GM21576 (cell line): ENCODE measurements at regions not wholly inside any gene's neighbourhood (a gene's known extent, or its start where the extent isn't known, plus 50 kb on each side); places are given as distances from the start of the nearest gene placed in this dataset.
A peak's percentile ranks its signal among the peaks of the same experiment; 100 is the strongest.
"Not testable (repeated sequence)": the region's sequence is repeated elsewhere in the genome, so short reads cannot be mapped to it uniquely, and the experiment has no call there.

Source experiments
- ATAC-seq: cut with Tn5 transposase; IDR thresholded peaks from one replicate; pipeline ENCODE4 v1.9.1; 2021; ENCODE audit warnings: mild to moderate bottlenecking, moderate library complexity; ENCODE audit not compliant: unreplicated experiment

GRCh38 chr9:42430674-42431615 lies 247.5 kb downstream of the SPATA31A6 start:
- ATAC-seq = not testable (repeated sequence)

GRCh38 chr9:42431616-42432010 lies 248.2 kb downstream of the SPATA31A6 start:
- ATAC-seq = not testable (repeated sequence)

GRCh38 chr9:42434844-42435714 lies 251.6 kb downstream of the SPATA31A6 start:
- ATAC-seq = not testable (repeated sequence)

GRCh38 chr9:42435715-42436342 lies 252.4 kb downstream of the SPATA31A6 start:
- ATAC-seq = not testable (repeated sequence)

GRCh38 chr9:42437057-42437759 lies 253.7 kb downstream of the SPATA31A6 start:
- ATAC-seq = peak; percentile 57

GRCh38 chr9:42442680-42443079 lies 259.2 kb downstream of the SPATA31A6 start:
- not testable (repeated sequence) for ATAC-seq

- ATAC-seq = peak; percentile 93
Measured at GRCh38 chr9:42443414-42443813, 260.0 kb downstream of the SPATA31A6 start.

GRCh38 chr9:42461436-42461835 lies 278.0 kb downstream of the SPATA31A6 start:
- ATAC-seq = not testable (repeated sequence)

GRCh38 chr9:42461863-42462262 lies 278.4 kb downstream of the SPATA31A6 start:
- not testable (repeated sequence) for ATAC-seq

GRCh38 chr9:42463981-42464380 lies 280.5 kb downstream of the SPATA31A6 start:
- ATAC-seq = not testable (repeated sequence)

GRCh38 chr9:42470577-42470976 lies 287.1 kb downstream of the SPATA31A6 start:
- ATAC-seq = not testable (repeated sequence)

GRCh38 chr9:42490989-42491388 lies 307.5 kb downstream of the SPATA31A6 start:
- not testable (repeated sequence) for ATAC-seq

GRCh38 chr9:42502620-42503264 lies 319.3 kb downstream of the SPATA31A6 start:
- ATAC-seq = not testable (repeated sequence)

GRCh38 chr9:42508111-42508510 lies 324.7 kb downstream of the SPATA31A6 start:
- not testable (repeated sequence) for ATAC-seq

GRCh38 chr9:42513535-42513934 lies 330.1 kb downstream of the SPATA31A6 start:
- not testable (repeated sequence) for ATAC-seq

GRCh38 chr9:42534325-42534983 lies 351.0 kb downstream of the SPATA31A6 start:
- ATAC-seq = not testable (repeated sequence)

- peak; percentile 53 for ATAC-seq
Measured at GRCh38 chr9:42534984-42535325, 351.5 kb downstream of the SPATA31A6 start.

GRCh38 chr9:42550789-42551357 lies 367.4 kb downstream of the SPATA31A6 start:
- peak; percentile 82 for ATAC-seq

GRCh38 chr9:42568530-42568929 lies 385.1 kb downstream of the SPATA31A6 start:
- ATAC-seq = not testable (repeated sequence)
